ENCODE measurements at regions not wholly inside any gene's neighbourhood (a gene's known extent, or its start where the extent isn't known, plus 50 kb on each side); places are given as distances from the start of the nearest gene placed in this dataset.
A peak's percentile ranks its signal among the peaks of the same experiment; 100 is the strongest.

GRCh38 chr22:34973926-34974325 is 92.0 kb upstream of the ISX start:
- Mint-ChIP-seq H3K9me3 (peaks cover 0 to 3% (median 0%) of the 10 kb centered on the region in 5 donors), H3K36me3 (no peaks in the 10 kb centered on the region), H3K4me3 (no peak overlapping the region), H3K4me1 (no peaks in the 10 kb centered on the region), H3K27me3 (peaks cover 8 to 12% of the 10 kb centered on the region in 2 donors), H3K27ac (no peak overlapping the region)
- ChIA-PET CTCF (no interaction called here), POLR2A (no interaction called here)
- Histone ChIP-seq H3K27ac (ENCODE audit: low read depth, low read length) (no peak overlapping the region), H3K4me1 (ENCODE audit: insufficient read depth, low read length) (no peaks in the 10 kb centered on the region), H3K27me3 (ENCODE audit: insufficient read depth, low read length, poor library complexity, severe bottlenecking) (no peaks in the 10 kb centered on the region), H3K36me3 (ENCODE audit: insufficient read depth, low read length) (no peaks in the 10 kb centered on the region), H3K4me3 (ENCODE audit: low read length) (no peak overlapping the region), H3K9me3 (ENCODE audit: low read length) (no peaks in the 10 kb centered on the region)
- no peak for DNase-seq

- H3K27me3 ChIP-seq (ENCODE audit: insufficient read depth, low read length, poor library complexity, severe bottlenecking), result no peaks in the 10 kb centered on the region
- ChIA-PET CTCF (no interaction called here), POLR2A (no interaction called here)
- no peak for DNase-seq
- no peaks in the 10 kb centered on the region for H3K4me1 ChIP-seq (ENCODE audit: insufficient read depth, low read length)
- Mint-ChIP-seq H3K27ac (no peak overlapping the region), H3K27me3 (peaks cover 5 to 6% of the 10 kb centered on the region in 2 donors), H3K4me3 (no peak overlapping the region), H3K36me3 (no peaks in the 10 kb centered on the region), H3K9me3 (peaks cover 0 to 3% (median 0%) of the 10 kb centered on the region in 5 donors), H3K4me1 (no peaks in the 10 kb centered on the region)
- H3K36me3 ChIP-seq (ENCODE audit: insufficient read depth, low read length), result no peaks in the 10 kb centered on the region
- no peak overlapping the region for H3K4me3 ChIP-seq (ENCODE audit: low read length)
- H3K9me3 ChIP-seq (ENCODE audit: low read length), result no peaks in the 10 kb centered on the region
- H3K27ac ChIP-seq (ENCODE audit: low read depth, low read length), result no peak overlapping the region
These were observed 90.2 kb upstream of the ISX start for GRCh38 chr22:34975721-34976120.

GRCh38 chr22:34976474-34976873 is 89.5 kb upstream of the ISX start:
- no peak for DNase-seq
- no peaks in the 10 kb centered on the region for H3K36me3 ChIP-seq (ENCODE audit: insufficient read depth, low read length)
- H3K27ac Mint-ChIP-seq, result no peak overlapping the region
- H3K27me3 Mint-ChIP-seq, result peaks cover 7 to 9% of the 10 kb centered on the region in 2 donors
- no peaks in the 10 kb centered on the region for H3K4me1 Mint-ChIP-seq
- no peak overlapping the region for H3K4me3 Mint-ChIP-seq
- ChIA-PET CTCF (no interaction called here), POLR2A (no interaction called here)
- no peak overlapping the region for H3K4me3 ChIP-seq (ENCODE audit: low read length)
- H3K4me1 ChIP-seq (ENCODE audit: insufficient read depth, low read length), result no peaks in the 10 kb centered on the region
- H3K9me3 Mint-ChIP-seq, result peaks cover 0 to 3% (median 0%) of the 10 kb centered on the region in 5 donors
- H3K27me3 ChIP-seq (ENCODE audit: insufficient read depth, low read length, poor library complexity, severe bottlenecking), result no peaks in the 10 kb centered on the region
- no peaks in the 10 kb centered on the region for H3K9me3 ChIP-seq (ENCODE audit: low read length)
- H3K27ac ChIP-seq (ENCODE audit: low read depth, low read length), result no peak overlapping the region
- H3K36me3 Mint-ChIP-seq, result no peaks in the 10 kb centered on the region

GRCh38 chr22:34976886-34977285 is 89.1 kb upstream of the ISX start:
- no peak for DNase-seq
- Mint-ChIP-seq H3K4me3 (no peak overlapping the region), H3K36me3 (no peaks in the 10 kb centered on the region), H3K9me3 (peaks cover 0 to 3% (median 0%) of the 10 kb centered on the region in 5 donors), H3K27ac (no peak overlapping the region), H3K27me3 (peaks cover 8 to 10% of the 10 kb centered on the region in 2 donors), H3K4me1 (no peaks in the 10 kb centered on the region)
- ChIA-PET CTCF (no interaction called here), POLR2A (no interaction called here)
- Histone ChIP-seq H3K27me3 (ENCODE audit: insufficient read depth, low read length, poor library complexity, severe bottlenecking) (no peaks in the 10 kb centered on the region), H3K4me3 (ENCODE audit: low read length) (no peak overlapping the region), H3K4me1 (ENCODE audit: insufficient read depth, low read length) (no peaks in the 10 kb centered on the region), H3K36me3 (ENCODE audit: insufficient read depth, low read length) (no peaks in the 10 kb centered on the region), H3K27ac (ENCODE audit: low read depth, low read length) (no peak overlapping the region), H3K9me3 (ENCODE audit: low read length) (no peaks in the 10 kb centered on the region)

GRCh38 chr22:34986523-34986922 is 79.4 kb upstream of the ISX start:
- H3K27ac ChIP-seq (ENCODE audit: low read depth, low read length), result no peak overlapping the region
- Mint-ChIP-seq H3K27ac (no peak overlapping the region), H3K9me3 (peaks cover 11 to 29% (median 20%) of the 10 kb centered on the region in 5 donors), H3K27me3 (peaks cover 2 to 10% of the 10 kb centered on the region in 2 donors), H3K4me3 (peak overlapping the region in 1 of 7 donors; percentile 48), H3K4me1 (no peaks in the 10 kb centered on the region), H3K36me3 (no peaks in the 10 kb centered on the region)
- H3K36me3 ChIP-seq (ENCODE audit: insufficient read depth, low read length), result no peaks in the 10 kb centered on the region
- POLR2A ChIA-PET, result no interaction called here
- H3K27me3 ChIP-seq (ENCODE audit: insufficient read depth, low read length, poor library complexity, severe bottlenecking), result no peaks in the 10 kb centered on the region
- CTCF ChIA-PET, result no interaction called here
- no peaks in the 10 kb centered on the region for H3K4me1 ChIP-seq (ENCODE audit: insufficient read depth, low read length)
- no peak overlapping the region for H3K4me3 ChIP-seq (ENCODE audit: low read length)
- H3K9me3 ChIP-seq (ENCODE audit: low read length), result peaks cover 4% of the 10 kb centered on the region
- no peak for DNase-seq

- Histone ChIP-seq H3K4me3 (ENCODE audit: low read length) (no peak overlapping the region), H3K27me3 (ENCODE audit: insufficient read depth, low read length, poor library complexity, severe bottlenecking) (no peaks in the 10 kb centered on the region), H3K4me1 (ENCODE audit: insufficient read depth, low read length) (no peaks in the 10 kb centered on the region), H3K27ac (ENCODE audit: low read depth, low read length) (no peak overlapping the region), H3K9me3 (ENCODE audit: low read length) (no peaks in the 10 kb centered on the region), H3K36me3 (ENCODE audit: insufficient read depth, low read length) (no peaks in the 10 kb centered on the region)
- Mint-ChIP-seq H3K4me3 (no peak overlapping the region), H3K9me3 (peaks cover 2 to 15% (median 3%) of the 10 kb centered on the region in 5 donors), H3K27ac (no peak overlapping the region), H3K27me3 (peaks cover 0 to 4% of the 10 kb centered on the region in 2 donors), H3K4me1 (no peaks in the 10 kb centered on the region), H3K36me3 (no peaks in the 10 kb centered on the region)
- DNase-seq, result no peak
- ChIA-PET CTCF (no interaction called here), POLR2A (no interaction called here)
These were observed 73.3 kb upstream of the ISX start for GRCh38 chr22:34992672-34993071.

- H3K27ac ChIP-seq (ENCODE audit: low read depth, low read length), result no peak overlapping the region
- no peaks in the 10 kb centered on the region for H3K9me3 ChIP-seq (ENCODE audit: low read length)
- H3K9me3 Mint-ChIP-seq, result peaks cover 0 to 8% (median 2%) of the 10 kb centered on the region in 5 donors
- H3K36me3 ChIP-seq (ENCODE audit: insufficient read depth, low read length), result no peaks in the 10 kb centered on the region
- CTCF ChIA-PET, result no interaction called here
- no peak overlapping the region for H3K4me3 ChIP-seq (ENCODE audit: low read length)
- H3K27me3 Mint-ChIP-seq, result peaks cover 0 to 4% of the 10 kb centered on the region in 2 donors
- POLR2A ChIA-PET, result no interaction called here
- H3K36me3 Mint-ChIP-seq, result no peaks in the 10 kb centered on the region
- no peak overlapping the region for H3K27ac Mint-ChIP-seq
- DNase-seq, result no peak
- no peaks in the 10 kb centered on the region for H3K27me3 ChIP-seq (ENCODE audit: insufficient read depth, low read length, poor library complexity, severe bottlenecking)
- no peaks in the 10 kb centered on the region for H3K4me1 ChIP-seq (ENCODE audit: insufficient read depth, low read length)
- H3K4me1 Mint-ChIP-seq, result no peaks in the 10 kb centered on the region
- no peak overlapping the region for H3K4me3 Mint-ChIP-seq
These were observed 72.4 kb upstream of the ISX start for GRCh38 chr22:34993548-34993947.

GRCh38 chr22:34997633-34998299 is 68.2 kb upstream of the ISX start:
- CTCF ChIA-PET, result no interaction called here
- Histone ChIP-seq H3K27me3 (ENCODE audit: insufficient read depth, low read length, poor library complexity, severe bottlenecking) (no peaks in the 10 kb centered on the region), H3K9me3 (ENCODE audit: low read length) (no peaks in the 10 kb centered on the region), H3K36me3 (ENCODE audit: insufficient read depth, low read length) (no peaks in the 10 kb centered on the region), H3K27ac (ENCODE audit: low read depth, low read length) (no peak overlapping the region), H3K4me1 (ENCODE audit: insufficient read depth, low read length) (no peaks in the 10 kb centered on the region), H3K4me3 (ENCODE audit: low read length) (no peak overlapping the region)
- Mint-ChIP-seq H3K9me3 (peaks cover 0 to 2% (median 0%) of the 10 kb centered on the region in 5 donors), H3K36me3 (peaks cover 0 to 2% (median 0%) of the 10 kb centered on the region in 3 donors), H3K27ac (no peak overlapping the region), H3K4me3 (no peak overlapping the region), H3K27me3 (peaks cover 4 to 5% of the 10 kb centered on the region in 2 donors), H3K4me1 (no peaks in the 10 kb centered on the region)
- no peak for DNase-seq
- POLR2A ChIA-PET, result no interaction called here
